ENCODE measurements at regions not wholly inside any gene's neighbourhood (a gene's known extent, or its start where the extent isn't known, plus 50 kb on each side); places are given as distances from the start of the nearest gene placed in this dataset.

DNA sequence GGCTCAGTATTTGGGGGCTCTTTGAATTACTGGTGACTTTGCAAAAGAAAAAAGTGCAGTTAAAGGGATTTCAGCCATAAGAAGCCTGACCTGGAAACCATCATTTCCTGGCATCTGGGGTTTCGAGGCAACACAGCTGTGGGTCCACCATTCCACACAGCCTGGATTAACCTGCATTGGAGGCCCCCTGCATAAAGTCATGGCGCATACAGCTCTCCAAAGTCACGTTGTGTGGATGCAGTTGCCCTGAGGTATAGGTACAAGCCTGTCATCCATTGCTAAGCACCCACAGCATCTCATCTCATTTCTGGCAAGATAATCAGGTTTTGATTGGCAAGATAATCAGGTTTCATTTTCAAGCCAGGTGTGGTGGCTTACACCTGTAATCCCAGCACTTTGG is 54.5 kb upstream of the TAGAP start:
- Histone ChIP-seq H2AFZ (ENCODE audit: low read length) (no peak overlapping the region), H2BK15ac (ENCODE audit: low read length) (no peak overlapping the region), H3K18ac (ENCODE audit: extremely low read depth, low read length) (no peak overlapping the region), H2AK5ac (ENCODE audit: low read depth, low read length) (no peak overlapping the region), H3K4ac (replicated peaks; ENCODE audit: insufficient read length, low read depth, low read length) (no peak overlapping the region), H2BK120ac (replicated peaks; ENCODE audit: low read depth, low read length) (no peak overlapping the region), H2BK12ac (ENCODE audit: low read depth, low read length) (no peak overlapping the region), H4K5ac (ENCODE audit: insufficient read length, low read depth, low read length) (no peak overlapping the region), H3K56ac (replicated peaks; ENCODE audit: insufficient read length, low read depth, low read length) (no peak overlapping the region), H3K79me1 (ENCODE audit: low read depth, low read length) (no peaks in the 10 kb centered on the region), H4K20me1 (replicated peaks in 1 of 2; ENCODE audit: control insufficient read depth in 1 of 2, insufficient read depth in 2 of 2, low read length in 2 of 2) (no peaks in the 10 kb centered on the region), H3K23me2 (ENCODE audit: low read depth, low read length) (no peaks in the 10 kb centered on the region), H3K4me1 (replicated peaks in 1 of 4; ENCODE audit: control insufficient read depth in 3 of 4, insufficient read depth in 4 of 4, low read length in 3 of 4) (peaks cover 0 to 4% (median 2%) of the 10 kb centered on the region in 4 experiments; a peak in 4 of 7 replicates), H3K23ac (ENCODE audit: insufficient read length) (no peak overlapping the region), H3K4me2 (ENCODE audit: insufficient read depth in 1 of 2, low read depth in 2 of 2, low read length in 2 of 2) (no peak overlapping the region), H3K9ac (replicated peaks in 1 of 4; ENCODE audit: extremely low read depth in 1 of 4, low read depth in 3 of 4, low read length in 3 of 4) (no peak overlapping the region), H2BK5ac (ENCODE audit: low read depth, low read length) (no peak overlapping the region), H4K8ac (ENCODE audit: extremely low read depth, insufficient read depth, low read length) (no peak overlapping the region), H4K91ac (replicated peaks; ENCODE audit: insufficient read length, low read length) (no peak overlapping the region), H3K36me3 (ENCODE audit: control insufficient read depth in 2 of 4, insufficient read depth in 4 of 4, low read length in 3 of 4) (no peaks in the 10 kb centered on the region), H3K4me3 (ENCODE audit: extremely low read depth in 1 of 4, insufficient read depth in 2 of 4, low read depth in 3 of 4, low read length in 4 of 4) (no peak overlapping the region), H3K79me2 (ENCODE audit: control insufficient read depth in 1 of 2, insufficient read depth in 2 of 2, low read length in 2 of 2) (no peaks in the 10 kb centered on the region), H3K27ac (ENCODE audit: low read depth, low read length) (no peak overlapping the region), H3K27me3 (replicated peaks in 1 of 4; ENCODE audit: control insufficient read depth in 3 of 4, extremely low read depth in 1 of 4, insufficient read depth in 3 of 4, low read length in 3 of 4) (no peaks in the 10 kb centered on the region; a peak in 1 of 7 replicates), H3K9me3 (ENCODE audit: insufficient read depth in 2 of 2, low read depth in 1 of 2, low read length in 1 of 2) (no peaks in the 10 kb centered on the region), H3K14ac (ENCODE audit: insufficient read length) (no peak overlapping the region), H2BK20ac (ENCODE audit: low read length) (no peak overlapping the region)
- no peak for FAIRE-seq
- POLR2A ChIA-PET (ENCODE audit: partially characterized antibody), result no interaction called here
- CTCF ChIA-PET (ENCODE audit: partially characterized antibody), result interaction anchor here (0.6 to 1.4 kb wide), 3 partner anchors 11 to 111 kb away, joined by 3 to 4 read pairs (median 4); no protein-coding TSS in a partner anchor
- WGBS, 2 experiments (ENCODE audit: extremely low coverage in 1 of 2, insufficient coverage in 1 of 2, insufficient read length in 1 of 2, insufficient replicate concordance in 2 of 2, low coverage in 1 of 2, low lambda C conversion rate in 2 of 2, missing lambda C conversion rate in 1 of 2), result 89% methylated on average over 3 of the region's 3 CpGs; no CpG with 5 or more reads in 1 of the 2 experiments
- DNase-seq (ENCODE audit: low read depth in 1 of 2, low spot score in 2 of 2), result no peak
- TF ChIP-seq CBX8 (IDR thresholded peaks at IDR 0.05; ENCODE audit: borderline replicate concordance, low read depth, low read length), result no peak
- TF ChIP-seq YY1 (IDR thresholded peaks at IDR 0.05; ENCODE audit: low read depth, low read length), result no peak
- no peak for TF ChIP-seq KDM4A (IDR thresholded peaks at IDR 0.05; ENCODE audit: low read depth, low read length, severe bottlenecking)
- TF ChIP-seq RNF2 (IDR thresholded peaks at IDR 0.05; ENCODE audit: borderline replicate concordance, low read depth, low read length, missing control alignments, poor library complexity, severe bottlenecking), result no peak
- TF ChIP-seq POLR2A (IDR thresholded peaks at IDR 0.05; ENCODE audit: control extremely low read depth in 1 of 2, low read depth in 2 of 2, low read length in 2 of 2), result no peak
- TF ChIP-seq, protein P1, sequence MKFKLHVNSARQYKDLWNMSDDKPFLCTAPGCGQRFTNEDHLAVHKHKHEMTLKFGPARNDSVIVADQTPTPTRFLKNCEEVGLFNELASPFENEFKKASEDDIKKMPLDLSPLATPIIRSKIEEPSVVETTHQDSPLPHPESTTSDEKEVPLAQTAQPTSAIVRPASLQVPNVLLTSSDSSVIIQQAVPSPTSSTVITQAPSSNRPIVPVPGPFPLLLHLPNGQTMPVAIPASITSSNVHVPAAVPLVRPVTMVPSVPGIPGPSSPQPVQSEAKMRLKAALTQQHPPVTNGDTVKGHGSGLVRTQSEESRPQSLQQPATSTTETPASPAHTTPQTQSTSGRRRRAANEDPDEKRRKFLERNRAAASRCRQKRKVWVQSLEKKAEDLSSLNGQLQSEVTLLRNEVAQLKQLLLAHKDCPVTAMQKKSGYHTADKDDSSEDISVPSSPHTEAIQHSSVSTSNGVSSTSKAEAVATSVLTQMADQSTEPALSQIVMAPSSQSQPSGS (IDR thresholded peaks at IDR 0.05; ENCODE audit: low read length), result no peak
- TF ChIP-seq CHD2 (IDR thresholded peaks at IDR 0.05; ENCODE audit: low read length), result no peak
- TF ChIP-seq SIN3A (conservative IDR thresholded peaks at IDR 0.05 in 1 of 2, IDR thresholded peaks at IDR 0.05 in 1 of 2; ENCODE audit: low read depth in 1 of 2, low read length in 2 of 2), result no peak
- no peak for TF ChIP-seq TAF1 (IDR thresholded peaks at IDR 0.05; ENCODE audit: low read depth, low read length)
- no peak for TF ChIP-seq CREB1 (IDR thresholded peaks at IDR 0.05)
- TF ChIP-seq ZNF274 (IDR thresholded peaks at IDR 0.05; ENCODE audit: borderline replicate concordance, extremely low read depth, low read length), result no peak
- TF ChIP-seq JUND (IDR thresholded peaks at IDR 0.05; ENCODE audit: low read length), result no peak
- no peak for TF ChIP-seq KDM5A (IDR thresholded peaks at IDR 0.05; ENCODE audit: low read length)

Measured in H1 (cell line).